HepG2 (cell line): ENCODE measurements at regions not wholly inside any gene's neighbourhood (a gene's known extent, or its start where the extent isn't known, plus 50 kb on each side); places are given as distances from the start of the nearest gene placed in this dataset.

Experiments used
- EED ChIP-seq: sonication (generic); formaldehyde crosslinking; IDR thresholded peaks from 2 replicates; pipeline ENCODE4 v1.5.0; 2020; ENCODE audit warnings: mild to moderate bottlenecking, missing genetic modification reagents
- GABPA ChIP-seq, 2 experiments: IDR thresholded peaks; 2 replicates each; pipeline ENCODE4 v1.6.1; 2011 to 2016; ENCODE audit warnings: low read depth in 2 of 2, low read length in 1 of 2, missing biosample characterization in 1 of 2, missing genetic modification characterization in 1 of 2
- JUNB ChIP-seq: sonication (generic); formaldehyde crosslinking; IDR thresholded peaks from 2 replicates; pipeline ENCODE4 v1.8.0; 2022; ENCODE audit warnings: missing genetic modification reagents, mild to moderate bottlenecking, borderline replicate concordance
- RXRB ChIP-seq: IDR thresholded peaks from 2 replicates; pipeline ENCODE4 v1.6.1; 2016; ENCODE audit warnings: borderline replicate concordance, missing genetic modification reagents, missing compliant biosample characterization
- SKI ChIP-seq: fragments of 450-650 bp; IDR thresholded peaks from one replicate; pipeline ENCODE4 v1.6.1; 2018; ENCODE audit warnings: mild to moderate bottlenecking; ENCODE audit not compliant: partially characterized antibody
- SMARCE1 ChIP-seq: fragments of 450-650 bp; IDR thresholded peaks from 2 replicates; pipeline ENCODE4 v1.6.1; 2017; ENCODE audit warnings: borderline replicate concordance
- SMC3 ChIP-seq: IDR thresholded peaks from 2 replicates; pipeline ENCODE4 v1.6.1; 2011; ENCODE audit warnings: low read length, improper control_type of control experiment
- TBL1XR1 ChIP-seq: fragments of 150-350 bp; IDR thresholded peaks from 2 replicates; pipeline ENCODE4 v1.6.1; 2014; ENCODE audit warnings: borderline replicate concordance, low read length; ENCODE audit not compliant: partially characterized antibody
- XRCC5 ChIP-seq: fragments of 200-400 bp; formaldehyde crosslinking; optimal IDR thresholded peaks from 2 replicates; pipeline ENCODE3; 2017; ENCODE audit warnings: mild to moderate bottlenecking, low read length
- ZNF558 ChIP-seq: sonication (generic); formaldehyde crosslinking; IDR thresholded peaks from 2 replicates; pipeline ENCODE4 v1.9.0; 2022; ENCODE audit warnings: mild to moderate bottlenecking, missing genetic modification reagents, borderline replicate concordance
- ZNF746 ChIP-seq: sonication (generic); formaldehyde crosslinking; IDR thresholded peaks from 2 replicates; pipeline ENCODE4 v1.8.0; 2022; ENCODE audit warnings: mild to moderate bottlenecking, missing genetic modification reagents
- TF ChIP-seq, protein P1 (sequence below): sonication (generic); formaldehyde crosslinking; IDR thresholded peaks from 2 replicates; pipeline ENCODE4 v1.4.0; 2020; ENCODE audit warnings: missing genetic modification reagents, borderline replicate concordance
- TF ChIP-seq, protein P2 (sequence below): sonication (generic); formaldehyde crosslinking; IDR thresholded peaks from 2 replicates; pipeline ENCODE4 v1.5.0; 2020; ENCODE audit warnings: mild to moderate bottlenecking, missing genetic modification reagents, moderate library complexity
- TF ChIP-seq, protein P3 (sequence below): fragments of 450-650 bp; IDR thresholded peaks from 2 replicates; pipeline ENCODE4 v1.6.1; 2016
- TF ChIP-seq, protein P4 (sequence below): sonication (generic); formaldehyde crosslinking; IDR thresholded peaks from 2 replicates; pipeline ENCODE4 v1.5.0; 2020; ENCODE audit warnings: mild to moderate bottlenecking, low read depth, missing genetic modification reagents, borderline replicate concordance
- TF ChIP-seq, protein P5 (sequence below), 2 experiments: sonication (generic) in 1 of 2; formaldehyde crosslinking in 1 of 2; IDR thresholded peaks; 2 replicates each; pipeline versions ENCODE4 v1.4.0 to v1.6.1; 2018 to 2020; ENCODE audit warnings: missing genetic modification reagents in 2 of 2, borderline replicate concordance in 1 of 2, low read depth in 1 of 2, mild to moderate bottlenecking in 1 of 2, missing biosample characterization in 1 of 2
- TF ChIP-seq, protein P6 (sequence below): sonication (generic); formaldehyde crosslinking; IDR thresholded peaks from 2 replicates; pipeline ENCODE4 v1.8.0; 2022; ENCODE audit warnings: low read depth, missing genetic modification reagents

DNA sequence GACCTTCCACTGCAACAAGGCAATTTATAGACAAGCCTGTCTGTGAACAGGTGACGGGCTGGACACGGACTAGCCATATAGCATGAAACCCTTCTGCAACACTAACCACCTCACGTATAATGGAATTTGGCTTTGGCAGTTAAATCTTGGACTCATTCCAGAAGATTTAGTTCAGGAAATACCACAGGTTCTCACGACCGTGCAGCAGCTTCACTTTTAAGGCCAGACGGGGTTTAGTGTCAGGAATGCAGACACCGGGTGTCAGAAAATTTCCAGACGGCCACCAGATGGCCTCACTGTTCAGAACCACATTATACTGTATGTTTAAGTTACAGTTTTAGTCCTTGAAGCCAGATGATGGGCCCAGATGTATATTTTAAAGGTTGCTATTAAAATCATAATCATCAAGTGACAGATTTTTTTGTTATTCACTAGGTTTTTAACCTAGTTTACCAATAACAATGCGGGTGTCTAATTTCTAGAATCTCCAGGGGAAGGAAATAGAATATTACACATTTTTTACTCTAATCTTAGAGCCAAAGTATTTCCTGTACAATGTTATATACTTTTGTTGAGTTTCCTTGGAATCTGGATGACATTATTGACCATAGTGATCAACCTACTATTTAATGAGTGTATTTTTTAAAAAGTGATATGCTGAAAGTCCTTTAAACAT is 90.5 kb upstream of the TMPO start (continued):
- TF ChIP-seq, protein P1, sequence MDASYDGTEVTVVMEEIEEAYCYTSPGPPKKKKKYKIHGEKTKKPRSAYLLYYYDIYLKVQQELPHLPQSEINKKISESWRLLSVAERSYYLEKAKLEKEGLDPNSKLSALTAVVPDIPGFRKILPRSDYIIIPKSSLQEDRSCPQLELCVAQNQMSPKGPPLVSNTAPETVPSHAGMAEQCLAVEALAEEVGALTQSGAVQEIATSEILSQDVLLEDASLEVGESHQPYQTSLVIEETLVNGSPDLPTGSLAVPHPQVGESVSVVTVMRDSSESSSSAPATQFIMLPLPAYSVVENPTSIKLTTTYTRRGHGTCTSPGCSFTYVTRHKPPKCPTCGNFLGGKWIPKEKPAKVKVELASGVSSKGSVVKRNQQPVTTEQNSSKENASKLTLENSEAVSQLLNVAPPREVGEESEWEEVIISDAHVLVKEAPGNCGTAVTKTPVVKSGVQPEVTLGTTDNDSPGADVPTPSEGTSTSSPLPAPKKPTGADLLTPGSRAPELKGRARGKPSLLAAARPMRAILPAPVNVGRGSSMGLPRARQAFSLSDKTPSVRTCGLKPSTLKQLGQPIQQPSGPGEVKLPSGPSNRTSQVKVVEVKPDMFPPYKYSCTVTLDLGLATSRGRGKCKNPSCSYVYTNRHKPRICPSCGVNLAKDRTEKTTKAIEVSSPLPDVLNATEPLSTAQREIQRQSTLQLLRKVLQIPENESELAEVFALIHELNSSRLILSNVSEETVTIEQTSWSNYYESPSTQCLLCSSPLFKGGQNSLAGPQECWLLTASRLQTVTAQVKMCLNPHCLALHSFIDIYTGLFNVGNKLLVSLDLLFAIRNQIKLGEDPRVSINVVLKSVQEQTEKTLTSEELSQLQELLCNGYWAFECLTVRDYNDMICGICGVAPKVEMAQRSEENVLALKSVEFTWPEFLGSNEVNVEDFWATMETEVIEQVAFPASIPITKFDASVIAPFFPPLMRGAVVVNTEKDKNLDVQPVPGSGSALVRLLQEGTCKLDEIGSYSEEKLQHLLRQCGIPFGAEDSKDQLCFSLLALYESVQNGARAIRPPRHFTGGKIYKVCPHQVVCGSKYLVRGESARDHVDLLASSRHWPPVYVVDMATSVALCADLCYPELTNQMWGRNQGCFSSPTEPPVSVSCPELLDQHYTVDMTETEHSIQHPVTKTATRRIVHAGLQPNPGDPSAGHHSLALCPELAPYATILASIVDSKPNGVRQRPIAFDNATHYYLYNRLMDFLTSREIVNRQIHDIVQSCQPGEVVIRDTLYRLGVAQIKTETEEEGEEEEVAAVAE, result 0 out of 2 replicates have a peak, but pooled peaks have one; percentile 26
- TF ChIP-seq, protein P2, sequence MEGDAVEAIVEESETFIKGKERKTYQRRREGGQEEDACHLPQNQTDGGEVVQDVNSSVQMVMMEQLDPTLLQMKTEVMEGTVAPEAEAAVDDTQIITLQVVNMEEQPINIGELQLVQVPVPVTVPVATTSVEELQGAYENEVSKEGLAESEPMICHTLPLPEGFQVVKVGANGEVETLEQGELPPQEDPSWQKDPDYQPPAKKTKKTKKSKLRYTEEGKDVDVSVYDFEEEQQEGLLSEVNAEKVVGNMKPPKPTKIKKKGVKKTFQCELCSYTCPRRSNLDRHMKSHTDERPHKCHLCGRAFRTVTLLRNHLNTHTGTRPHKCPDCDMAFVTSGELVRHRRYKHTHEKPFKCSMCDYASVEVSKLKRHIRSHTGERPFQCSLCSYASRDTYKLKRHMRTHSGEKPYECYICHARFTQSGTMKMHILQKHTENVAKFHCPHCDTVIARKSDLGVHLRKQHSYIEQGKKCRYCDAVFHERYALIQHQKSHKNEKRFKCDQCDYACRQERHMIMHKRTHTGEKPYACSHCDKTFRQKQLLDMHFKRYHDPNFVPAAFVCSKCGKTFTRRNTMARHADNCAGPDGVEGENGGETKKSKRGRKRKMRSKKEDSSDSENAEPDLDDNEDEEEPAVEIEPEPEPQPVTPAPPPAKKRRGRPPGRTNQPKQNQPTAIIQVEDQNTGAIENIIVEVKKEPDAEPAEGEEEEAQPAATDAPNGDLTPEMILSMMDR, result peak; percentile 74
- TF ChIP-seq EED (CRISPR knock-in tag) (no peak), SMC3 (peak; percentile 64), XRCC5 (peak; percentile 24), SKI (peak; percentile 46), JUNB (CRISPR knock-in tag) (no peak), TBL1XR1 (no peak), GABPA (IDR thresholded peaks at IDR 0.05; ENCODE audit: low read depth, low read length) (no peak), GABPA (CRISPR knock-in tag; IDR thresholded peaks at IDR 0.05; ENCODE audit: low read depth) (no peak), RXRB (peak; percentile 22; the same call in 1 of the 2 replicates), ZNF558 (no peak), SMARCE1 (no peak), ZNF746 (CRISPR knock-in tag) (no peak)
- TF ChIP-seq, protein P3, sequence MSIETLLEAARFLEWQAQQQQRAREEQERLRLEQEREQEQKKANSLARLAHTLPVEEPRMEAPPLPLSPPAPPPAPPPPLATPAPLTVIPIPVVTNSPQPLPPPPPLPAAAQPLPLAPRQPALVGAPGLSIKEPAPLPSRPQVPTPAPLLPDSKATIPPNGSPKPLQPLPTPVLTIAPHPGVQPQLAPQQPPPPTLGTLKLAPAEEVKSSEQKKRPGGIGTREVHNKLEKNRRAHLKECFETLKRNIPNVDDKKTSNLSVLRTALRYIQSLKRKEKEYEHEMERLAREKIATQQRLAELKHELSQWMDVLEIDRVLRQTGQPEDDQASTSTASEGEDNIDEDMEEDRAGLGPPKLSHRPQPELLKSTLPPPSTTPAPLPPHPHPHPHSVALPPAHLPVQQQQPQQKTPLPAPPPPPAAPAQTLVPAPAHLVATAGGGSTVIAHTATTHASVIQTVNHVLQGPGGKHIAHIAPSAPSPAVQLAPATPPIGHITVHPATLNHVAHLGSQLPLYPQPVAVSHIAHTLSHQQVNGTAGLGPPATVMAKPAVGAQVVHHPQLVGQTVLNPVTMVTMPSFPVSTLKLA, result no peak
- TF ChIP-seq, protein P4, sequence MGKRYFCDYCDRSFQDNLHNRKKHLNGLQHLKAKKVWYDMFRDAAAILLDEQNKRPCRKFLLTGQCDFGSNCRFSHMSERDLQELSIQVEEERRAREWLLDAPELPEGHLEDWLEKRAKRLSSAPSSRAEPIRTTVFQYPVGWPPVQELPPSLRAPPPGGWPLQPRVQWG (CRISPR knock-in tag), result no peak
- TF ChIP-seq, protein P5, sequence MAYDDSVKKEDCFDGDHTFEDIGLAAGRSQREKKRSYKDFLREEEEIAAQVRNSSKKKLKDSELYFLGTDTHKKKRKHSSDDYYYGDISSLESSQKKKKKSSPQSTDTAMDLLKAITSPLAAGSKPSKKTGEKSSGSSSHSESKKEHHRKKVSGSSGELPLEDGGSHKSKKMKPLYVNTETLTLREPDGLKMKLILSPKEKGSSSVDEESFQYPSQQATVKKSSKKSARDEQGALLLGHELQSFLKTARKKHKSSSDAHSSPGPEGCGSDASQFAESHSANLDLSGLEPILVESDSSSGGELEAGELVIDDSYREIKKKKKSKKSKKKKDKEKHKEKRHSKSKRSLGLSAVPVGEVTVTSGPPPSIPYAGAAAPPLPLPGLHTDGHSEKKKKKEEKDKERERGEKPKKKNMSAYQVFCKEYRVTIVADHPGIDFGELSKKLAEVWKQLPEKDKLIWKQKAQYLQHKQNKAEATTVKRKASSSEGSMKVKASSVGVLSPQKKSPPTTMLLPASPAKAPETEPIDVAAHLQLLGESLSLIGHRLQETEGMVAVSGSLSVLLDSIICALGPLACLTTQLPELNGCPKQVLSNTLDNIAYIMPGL (CRISPR knock-in tag; IDR thresholded peaks at IDR 0.05; ENCODE audit: borderline replicate concordance in 1 of 2, low read depth in 1 of 2), result peak in 1 of 2 experiments; percentile 51; a peak in 1 of 4 replicates
- TF ChIP-seq, protein P6, sequence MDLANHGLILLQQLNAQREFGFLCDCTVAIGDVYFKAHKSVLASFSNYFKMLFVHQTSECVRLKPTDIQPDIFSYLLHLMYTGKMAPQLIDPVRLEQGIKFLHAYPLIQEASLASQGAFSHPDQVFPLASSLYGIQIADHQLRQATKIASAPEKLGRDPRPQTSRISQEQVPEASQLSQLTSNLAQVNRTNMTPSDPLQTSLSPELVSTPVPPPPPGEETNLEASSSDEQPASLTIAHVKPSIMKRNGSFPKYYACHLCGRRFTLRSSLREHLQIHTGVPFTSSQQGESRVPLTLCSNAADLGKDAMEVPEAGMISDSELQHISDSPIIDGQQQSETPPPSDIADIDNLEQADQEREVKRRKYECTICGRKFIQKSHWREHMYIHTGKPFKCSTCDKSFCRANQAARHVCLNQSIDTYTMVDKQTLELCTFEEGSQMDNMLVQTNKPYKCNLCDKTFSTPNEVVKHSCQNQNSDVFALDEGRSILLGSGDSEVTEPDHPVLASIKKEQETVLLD, result no peak
